Testis (tissue), 2 donors: ENCODE measurements at regions not wholly inside any gene's neighbourhood (a gene's known extent, or its start where the extent isn't known, plus 50 kb on each side); places are given as distances from the start of the nearest gene placed in this dataset.

Experiments used
- CTCF ChIP-seq, 3 experiments: fragments of 450-650 bp in 2 of 3; fragments of 200-600 bp in 1 of 3; sonication (generic) in 1 of 3; IDR thresholded peaks; one replicate each; pipeline ENCODE4 v1.5.1; 2016 to 2019; ENCODE audit warnings: antibody characterized with exemption in 3 of 3, mild to moderate bottlenecking in 2 of 3, moderate library complexity in 1 of 3
- POLR2A ChIP-seq: fragments of 450-650 bp; IDR thresholded peaks from one replicate; pipeline ENCODE4 v1.6.1; 2017; ENCODE audit warnings: antibody characterized with exemption, mild to moderate bottlenecking, moderate library complexity

- no peak for TF ChIP-seq CTCF (IDR thresholded peaks at IDR 0.05)
- no peak for TF ChIP-seq POLR2A
Observed at GRCh38 chr6:4682431-4683097, 93.6 kb upstream of the CDYL start.
